ENCODE measurements at regions not wholly inside any gene's neighbourhood (a gene's known extent, or its start where the extent isn't known, plus 50 kb on each side); places are given as distances from the start of the nearest gene placed in this dataset.
A peak's percentile ranks its signal among the peaks of the same experiment; 100 is the strongest.

- intact Hi-C loops (cut with DNase I): no loop called here
- DNase-seq: peak in 2 of 10 donors; percentile 31 to 56
These were observed 558.3 kb downstream of the KCNJ3 start for GRCh38 chr2:155256803-155257202.

GRCh38 chr2:155250800-155251199, 552.3 kb downstream of the KCNJ3 start:
- intact Hi-C loops (cut with DNase I): no loop called here
- no peak for DNase-seq

GRCh38 chr2:155240176-155240575, 541.7 kb downstream of the KCNJ3 start:
- intact Hi-C loops (cut with DNase I): no loop called here
- DNase-seq: no peak

GRCh38 chr2:155235710-155236109, 537.2 kb downstream of the KCNJ3 start:
- DNase-seq: no peak
- intact Hi-C loops (cut with DNase I): no loop called here

- DNase-seq: no peak
- intact Hi-C loops (cut with DNase I): loop anchor here (1.0 to 5.0 kb wide), 2 partner anchors 600 to 772 kb away; no protein-coding TSS in a partner anchor
These were observed 525.4 kb downstream of the KCNJ3 start for GRCh38 chr2:155223781-155224406.

- no peak for DNase-seq
- intact Hi-C loops (cut with DNase I): no loop called here
These were observed 520.5 kb downstream of the KCNJ3 start for GRCh38 chr2:155218945-155219344.

GRCh38 chr2:155218292-155218924, 519.9 kb downstream of the KCNJ3 start:
- no peak for DNase-seq
- intact Hi-C loops (cut with DNase I): no loop called here

- intact Hi-C loops (cut with DNase I): no loop called here
- no peak for DNase-seq
These were observed 516.7 kb downstream of the KCNJ3 start for GRCh38 chr2:155215037-155215707.

- DNase-seq: no peak
- intact Hi-C loops (cut with DNase I): no loop called here
These were observed 511.4 kb downstream of the KCNJ3 start for GRCh38 chr2:155209696-155210450.

- no peak for DNase-seq
- intact Hi-C loops (cut with DNase I): no loop called here
These were observed 504.7 kb downstream of the KCNJ3 start for GRCh38 chr2:155203178-155203577.

GRCh38 chr2:155200753-155201152, 502.3 kb downstream of the KCNJ3 start:
- no peak for DNase-seq
- intact Hi-C loops (cut with DNase I): no loop called here

- no peak for DNase-seq
- intact Hi-C loops (cut with DNase I): no loop called here
These were observed 491.8 kb downstream of the KCNJ3 start for GRCh38 chr2:155190342-155190741.

- DNase-seq: no peak
- intact Hi-C loops (cut with DNase I): no loop called here
These were observed 480.4 kb downstream of the KCNJ3 start for GRCh38 chr2:155178921-155179320.

GRCh38 chr2:155176345-155176744, 477.9 kb downstream of the KCNJ3 start:
- intact Hi-C loops (cut with DNase I): no loop called here
- DNase-seq: no peak

- intact Hi-C loops (cut with DNase I): no loop called here
These were observed 470.8 kb downstream of the KCNJ3 start for GRCh38 chr2:155169317-155169716.

GRCh38 chr2:155162494-155162893, 464.0 kb downstream of the KCNJ3 start:
- intact Hi-C loops (cut with DNase I): no loop called here
- no peak for DNase-seq

More at GRCh38 chr2:155169317-155169716, 470.8 kb downstream of the KCNJ3 start:
- DNase-seq: peak in 1 of 10 donors; percentile 37

- no peak for DNase-seq
- intact Hi-C loops (cut with DNase I): no loop called here
These were observed 462.8 kb downstream of the KCNJ3 start for GRCh38 chr2:155161314-155161713.

- no peak for DNase-seq
These were observed 459.2 kb downstream of the KCNJ3 start for GRCh38 chr2:155157711-155158110.

GRCh38 chr2:155157065-155157464, 458.6 kb downstream of the KCNJ3 start:
- no peak for DNase-seq

More at GRCh38 chr2:155157711-155158110, 459.2 kb downstream of the KCNJ3 start:
- intact Hi-C loops (cut with DNase I): no loop called here

GRCh38 chr2:155151945-155152344, 453.4 kb downstream of the KCNJ3 start:
- intact Hi-C loops (cut with DNase I): no loop called here
- no peak for DNase-seq

More at GRCh38 chr2:155157065-155157464, 458.6 kb downstream of the KCNJ3 start:
- intact Hi-C loops (cut with DNase I): no loop called here

GRCh38 chr2:155151472-155151871, 453.0 kb downstream of the KCNJ3 start:
- DNase-seq: no peak
- intact Hi-C loops (cut with DNase I): no loop called here
